HTR-8/SVneo (cell line): ENCODE measurements at regions not wholly inside any gene's neighbourhood (a gene's known extent, or its start where the extent isn't known, plus 50 kb on each side); places are given as distances from the start of the nearest gene placed in this dataset.

Source experiments
- DNase-seq: peaks from one replicate; pipeline ENCODE4 v3.0.0; 2011; ENCODE audit warnings: low spot score, mixed read lengths; ENCODE audit not compliant: insufficient read length
- FAIRE-seq: peaks from 2 replicates; lab custom pipeline; 2011; peaks lifted over from hg19 to GRCh38; lab: Jason Lieb, UNC

DNA sequence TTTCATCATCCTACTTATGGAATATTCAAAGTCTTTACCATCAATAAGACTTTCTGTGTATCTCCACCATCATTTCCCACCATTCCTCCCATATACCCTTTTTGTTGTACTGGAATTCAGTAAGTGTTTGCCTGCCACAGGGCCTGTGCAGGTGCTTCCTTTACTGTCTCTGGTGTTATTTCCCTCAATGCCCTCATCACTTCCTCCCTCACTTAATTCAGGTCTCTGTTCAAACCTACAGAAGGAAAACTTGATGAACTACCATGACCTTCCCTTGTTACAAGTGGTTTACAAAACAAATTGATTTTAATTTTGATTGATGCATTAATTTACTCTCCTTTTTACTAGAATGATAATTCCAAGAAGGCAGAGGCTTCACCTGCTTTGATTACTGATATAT is 159.5 kb upstream of the FAT4 start:
- FAIRE-seq, result no peak

GRCh38 chr4:125140966-125141495 is 173.7 kb upstream of the FAT4 start:
- DNase-seq, result peak; percentile 2
- FAIRE-seq, result no peak

More for the DNA sequence above, 159.5 kb upstream of the FAT4 start:
- DNase-seq, result no peak

GRCh38 chr4:125135652-125136051 is 179.1 kb upstream of the FAT4 start:
- no peak for FAIRE-seq
- DNase-seq, result no peak

DNA sequence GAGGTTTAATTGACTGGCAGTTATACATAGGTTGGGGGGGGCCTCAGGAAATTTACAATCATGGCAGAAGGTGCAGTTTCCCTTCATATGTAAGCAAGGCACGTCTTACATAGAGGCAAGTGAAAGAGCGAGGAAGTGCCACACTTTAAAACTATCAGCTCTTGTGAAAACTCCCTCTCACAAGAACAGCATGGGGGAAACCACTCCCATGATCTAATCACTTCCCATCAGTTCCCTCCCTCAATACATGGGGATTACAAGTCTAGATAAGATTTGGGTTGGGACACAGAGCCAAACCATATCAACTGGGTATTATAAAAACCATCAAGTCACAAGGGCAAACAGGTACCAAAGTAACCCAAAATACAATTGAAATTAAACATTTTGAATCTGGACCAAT is 182.0 kb upstream of the FAT4 start:
- FAIRE-seq, result no peak
- DNase-seq, result no peak

DNA sequence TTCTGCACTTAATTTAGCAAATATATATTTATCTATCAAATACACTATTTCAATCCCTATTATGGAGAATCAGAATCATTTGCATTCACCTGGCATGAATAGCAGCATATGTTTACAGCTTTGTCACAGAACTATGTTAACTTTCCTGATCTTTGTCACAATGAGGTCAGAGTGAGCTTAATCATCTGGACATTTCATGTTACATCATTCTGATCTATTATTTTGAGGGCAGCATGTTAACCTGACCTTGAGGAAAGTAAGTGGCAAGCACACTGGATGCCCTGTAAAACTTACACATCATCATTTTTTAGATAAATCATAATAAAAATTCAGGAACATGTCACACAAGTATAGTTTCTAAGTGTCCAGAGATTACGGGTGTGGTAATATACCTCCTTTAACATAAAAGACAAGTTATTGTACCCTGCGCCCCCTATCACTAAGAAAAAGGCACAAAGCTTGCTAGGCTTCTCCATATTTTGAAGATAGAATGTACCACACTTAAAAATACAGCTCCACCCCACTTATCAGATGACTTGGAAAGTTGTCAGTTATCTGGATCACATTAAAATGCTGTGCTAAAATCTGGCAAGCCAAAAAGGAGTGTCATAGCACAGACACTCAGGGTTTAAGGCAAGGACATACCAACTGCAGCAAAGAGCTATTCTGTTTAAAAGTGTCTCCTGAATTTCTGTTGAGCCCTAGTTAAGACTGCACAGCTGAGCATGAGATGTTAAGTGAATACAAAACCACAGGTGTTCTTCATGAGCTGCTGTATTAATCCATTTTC is 182.7 kb upstream of the FAT4 start:
- FAIRE-seq (peak; percentile 49), DNase-seq (no peak)

GRCh38 chr4:125125276-125125675 is 189.5 kb upstream of the FAT4 start:
- FAIRE-seq, result no peak

GRCh38 chr4:125123570-125124109 is 191.1 kb upstream of the FAT4 start:
- DNase-seq, result no peak
- FAIRE-seq, result no peak

More at GRCh38 chr4:125125276-125125675, 189.5 kb upstream of the FAT4 start:
- DNase-seq, result no peak

- DNase-seq, result no peak
- no peak for FAIRE-seq
These were observed 193.2 kb upstream of the FAT4 start for GRCh38 chr4:125121581-125121980.

- no peak for DNase-seq
- FAIRE-seq, result no peak
These were observed 198.3 kb upstream of the FAT4 start for GRCh38 chr4:125116431-125116830.

- FAIRE-seq, result peak; percentile 76
- peak; percentile 20 for DNase-seq
These were observed 198.8 kb upstream of the FAT4 start for GRCh38 chr4:125115941-125116340.

GRCh38 chr4:125115476-125115875 is 199.3 kb upstream of the FAT4 start:
- DNase-seq (no peak), FAIRE-seq (no peak)

DNA sequence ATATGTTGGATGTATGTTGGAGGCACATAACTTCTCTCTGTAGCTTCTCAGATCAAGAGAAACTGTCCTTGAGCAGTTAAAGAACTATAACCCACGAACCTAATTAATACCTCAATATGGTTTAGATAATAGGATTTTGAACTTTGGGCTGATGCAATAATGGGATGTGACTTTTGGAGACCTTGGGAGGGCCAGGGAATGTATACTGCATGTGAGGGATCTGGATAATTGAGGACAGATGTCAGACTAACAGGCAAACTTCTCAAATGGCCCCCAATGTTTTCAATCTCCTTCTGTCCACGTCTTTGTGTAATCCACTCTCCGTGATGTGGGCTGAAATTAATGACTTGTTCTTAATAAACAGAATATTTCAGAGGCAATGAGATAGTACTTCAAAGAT is 202.2 kb upstream of the FAT4 start:
- FAIRE-seq, result no peak

GRCh38 chr4:125111323-125111722 is 203.4 kb upstream of the FAT4 start:
- FAIRE-seq (no peak), DNase-seq (no peak)

More for the DNA sequence above, 202.2 kb upstream of the FAT4 start:
- DNase-seq, result no peak

- DNase-seq (no peak), FAIRE-seq (no peak)
These were observed 209.2 kb upstream of the FAT4 start for GRCh38 chr4:125105561-125105960.

- no peak for FAIRE-seq
These were observed 210.1 kb upstream of the FAT4 start for GRCh38 chr4:125104616-125105015.

GRCh38 chr4:125101719-125102118 is 213.0 kb upstream of the FAT4 start:
- FAIRE-seq, result no peak
- DNase-seq, result no peak

More at GRCh38 chr4:125104616-125105015, 210.1 kb upstream of the FAT4 start:
- DNase-seq, result no peak

DNA sequence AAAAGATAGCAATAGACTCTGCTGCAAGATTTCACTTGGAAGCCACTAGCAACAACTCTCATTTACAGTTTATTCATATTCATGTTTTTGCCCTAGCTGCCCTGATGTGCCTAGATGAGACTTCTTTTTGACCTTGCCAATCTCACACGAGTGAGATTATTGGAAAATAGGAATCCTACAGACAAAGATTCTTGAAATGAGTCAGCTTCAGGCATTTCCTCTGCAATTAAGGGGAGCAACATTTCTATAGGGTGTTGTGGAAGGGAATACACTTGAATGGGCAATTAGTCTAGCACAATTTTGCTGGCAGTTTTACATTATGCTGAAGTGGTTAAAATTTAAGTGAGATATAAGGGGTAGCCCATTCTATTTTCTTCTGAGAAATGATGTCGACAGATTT is 217.0 kb upstream of the FAT4 start:
- no peak for FAIRE-seq

DNA sequence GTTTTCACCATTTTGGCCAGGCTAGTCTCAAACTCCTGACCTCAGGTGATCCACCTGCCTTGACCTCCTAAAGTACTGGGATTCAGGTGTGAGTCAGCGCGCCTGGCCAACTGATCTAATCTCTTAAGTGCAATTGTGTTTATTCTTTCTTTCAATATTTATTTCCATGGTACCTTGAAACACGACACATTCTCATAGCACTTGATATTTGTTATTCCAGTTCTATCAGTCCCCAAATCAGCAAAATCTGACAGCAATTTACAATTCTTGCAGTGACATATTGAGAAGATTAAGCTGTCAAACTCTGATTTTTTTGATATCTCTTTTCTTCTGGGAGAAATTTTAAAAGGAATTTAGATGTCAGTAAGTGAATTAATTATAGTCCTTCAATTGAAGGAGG is 218.1 kb upstream of the FAT4 start:
- DNase-seq, result no peak
- FAIRE-seq, result no peak

More for the DNA sequence above, 217.0 kb upstream of the FAT4 start:
- DNase-seq, result no peak

DNA sequence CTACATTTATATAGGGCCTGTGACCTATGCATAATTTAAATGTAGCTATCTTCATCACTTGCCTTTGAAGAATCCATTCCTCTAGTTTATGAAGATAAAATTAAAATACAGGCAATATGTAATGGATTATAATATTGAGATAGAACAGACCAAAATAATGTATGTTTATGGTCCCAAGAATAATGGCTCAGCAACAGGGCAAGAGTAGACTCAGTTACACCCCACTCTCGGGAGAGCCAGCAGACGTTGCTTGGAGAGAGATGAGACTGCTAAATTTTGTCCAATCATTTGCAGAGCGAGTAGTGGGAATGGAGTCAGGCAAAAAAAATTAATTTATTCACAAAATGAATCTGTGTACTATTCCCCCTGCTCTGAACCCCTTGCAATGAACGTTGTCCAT is 223.2 kb upstream of the FAT4 start:
- no peak for DNase-seq
- no peak for FAIRE-seq

DNA sequence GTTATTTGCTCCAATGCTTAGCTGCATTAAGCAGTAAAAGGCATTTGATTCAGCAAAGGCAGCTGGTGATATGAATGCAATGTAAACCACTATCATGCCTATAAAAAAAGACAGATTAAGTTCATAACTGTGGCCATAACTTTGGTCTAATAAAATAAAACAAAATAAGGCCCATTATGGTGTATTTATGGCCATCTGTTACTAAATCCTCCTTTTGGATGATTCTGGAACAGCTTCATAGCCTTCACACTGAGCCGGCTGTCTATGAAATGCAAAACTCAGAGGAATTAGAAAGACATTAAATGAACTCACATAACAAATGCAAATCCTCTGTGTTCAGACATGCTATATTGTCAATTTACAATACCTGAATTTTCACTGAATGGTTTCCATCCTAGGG is 223.7 kb upstream of the FAT4 start:
- DNase-seq (no peak), FAIRE-seq (no peak)

DNA sequence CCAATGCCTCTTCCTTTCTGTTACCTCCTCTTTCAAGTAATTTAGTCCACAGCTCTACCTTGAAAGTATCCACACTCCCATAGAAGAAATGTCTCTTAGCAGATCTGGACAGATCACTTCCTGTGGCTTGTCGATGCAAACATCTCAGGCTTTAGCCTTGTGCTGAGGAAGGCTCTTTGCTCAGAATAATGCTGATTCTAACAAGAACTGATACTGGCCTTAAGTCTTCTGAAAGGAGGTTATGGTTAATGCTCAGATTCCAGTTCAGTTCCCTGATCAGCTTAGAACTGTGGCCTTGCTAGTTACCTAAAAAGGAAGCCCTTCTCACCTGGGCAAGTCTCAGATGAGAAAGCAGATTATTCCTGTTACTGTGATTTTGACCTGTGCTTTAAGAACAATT is 230.1 kb upstream of the FAT4 start:
- no peak for FAIRE-seq
- no peak for DNase-seq
